ENCODE measurements at regions not wholly inside any gene's neighbourhood (a gene's known extent, or its start where the extent isn't known, plus 50 kb on each side); places are given as distances from the start of the nearest gene placed in this dataset.

DNA sequence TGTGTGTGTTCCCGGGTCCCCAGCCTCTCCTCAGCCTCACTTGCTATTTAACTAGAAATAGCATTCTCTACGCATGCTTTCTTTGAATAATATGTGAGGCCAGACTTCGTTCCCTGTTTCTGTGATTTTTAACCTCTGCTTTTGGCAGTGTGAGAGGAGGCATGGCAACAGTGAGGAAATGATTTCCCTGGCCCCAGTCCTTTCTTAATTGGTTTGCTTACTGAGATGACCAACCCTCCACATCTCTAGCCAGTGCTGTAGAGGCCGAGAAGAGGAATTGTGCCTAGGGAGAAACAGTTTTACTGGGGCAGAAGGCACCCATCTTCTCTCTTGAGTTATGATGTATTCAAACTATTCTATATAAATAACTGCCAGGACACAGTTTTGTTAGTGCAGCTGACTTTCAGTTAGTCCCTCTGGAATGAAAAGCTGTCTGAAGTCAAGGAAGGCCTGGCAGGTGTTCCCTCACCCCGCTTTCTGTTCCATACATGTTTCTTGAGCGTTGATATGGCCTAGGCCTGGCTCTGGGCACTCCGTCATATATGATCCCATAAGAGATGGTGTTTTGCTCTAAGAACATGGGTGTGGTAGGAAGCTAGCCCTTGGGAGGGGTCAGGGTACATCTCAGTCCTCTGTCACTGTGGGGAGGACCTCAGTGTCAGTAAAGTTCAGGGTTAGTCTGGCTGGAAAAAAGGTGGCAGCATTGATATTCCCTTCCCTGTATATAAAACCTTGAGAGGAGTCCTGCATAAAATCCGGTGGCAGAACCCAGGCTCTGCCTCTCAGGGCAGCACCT lies 73.7 kb upstream of the NPAS1 start:
- no peak for DNase-seq (ENCODE audit: insufficient read length)
- TF ChIP-seq POLR2A (IDR thresholded peaks at IDR 0.05; ENCODE audit: low read depth, low read length) = no peak
- no peak for TF ChIP-seq POLR2AphosphoS5 (IDR thresholded peaks at IDR 0.05; ENCODE audit: low read depth, low read length)
- no peak for TF ChIP-seq TAF1 (IDR thresholded peaks at IDR 0.05; ENCODE audit: borderline replicate concordance, low read depth, low read length)
- no peak for FAIRE-seq

DNA sequence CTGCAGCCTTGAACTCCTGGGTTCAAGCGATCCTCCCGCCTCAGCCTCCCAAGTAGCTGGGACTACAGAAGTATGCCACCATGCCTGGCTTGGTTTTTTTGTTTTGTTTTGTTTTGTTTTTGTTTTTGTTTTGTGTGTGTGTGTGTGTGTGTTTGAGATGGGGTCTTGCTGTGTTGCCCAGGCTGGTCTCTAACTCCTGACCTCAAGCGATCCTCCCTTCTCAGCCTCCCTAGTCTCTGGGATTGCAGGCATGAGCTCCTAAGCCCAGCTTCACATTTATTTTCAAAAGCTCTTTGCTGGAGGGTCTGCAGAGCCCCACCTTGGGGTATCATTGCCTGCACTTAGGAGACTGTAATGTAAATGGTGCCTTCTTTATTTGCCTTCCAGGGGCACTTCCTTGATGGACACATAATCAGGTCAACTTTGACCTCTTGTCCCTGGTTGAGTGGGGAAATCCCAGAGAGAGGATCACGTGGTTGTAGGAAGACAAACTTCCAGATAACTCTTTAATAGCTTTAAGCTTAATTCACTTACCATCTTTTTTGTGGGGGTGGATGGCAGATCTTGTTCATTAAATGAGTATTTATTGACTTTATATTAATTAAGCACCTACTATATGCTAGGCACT lies 72.9 kb upstream of the NPAS1 start:
- DNase-seq (ENCODE audit: insufficient read length) = no peak
- no peak for FAIRE-seq
- TF ChIP-seq POLR2AphosphoS5 (IDR thresholded peaks at IDR 0.05; ENCODE audit: low read depth, low read length) = no peak
- no peak for TF ChIP-seq TAF1 (IDR thresholded peaks at IDR 0.05; ENCODE audit: borderline replicate concordance, low read depth, low read length)
- no peak for TF ChIP-seq POLR2A (IDR thresholded peaks at IDR 0.05; ENCODE audit: low read depth, low read length)

DNA sequence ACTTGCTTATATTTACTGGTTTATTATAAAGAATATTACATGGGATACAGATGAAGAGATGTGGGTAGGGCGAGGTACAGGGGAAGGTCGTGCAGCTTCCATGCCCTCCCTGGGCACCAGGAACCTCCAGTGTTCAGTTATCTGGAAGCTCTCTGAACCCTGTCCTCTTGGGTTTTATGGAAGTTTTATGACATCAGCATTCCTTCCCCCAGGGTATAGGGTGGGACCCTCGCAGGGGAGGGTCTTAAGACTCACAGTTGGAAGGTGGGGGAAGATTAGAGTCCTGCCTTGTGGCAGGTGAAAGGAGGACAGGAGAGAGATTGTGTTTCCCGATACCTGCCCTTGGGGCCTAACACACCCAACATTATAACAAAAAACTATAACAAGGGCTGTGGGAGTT lies 71.8 kb upstream of the NPAS1 start:
- FAIRE-seq = no peak
- TF ChIP-seq TAF1 (IDR thresholded peaks at IDR 0.05; ENCODE audit: borderline replicate concordance, low read depth, low read length) (no peak), POLR2AphosphoS5 (IDR thresholded peaks at IDR 0.05; ENCODE audit: low read depth, low read length) (no peak), POLR2A (IDR thresholded peaks at IDR 0.05; ENCODE audit: low read depth, low read length) (no peak)
- no peak for DNase-seq (ENCODE audit: insufficient read length)

DNA sequence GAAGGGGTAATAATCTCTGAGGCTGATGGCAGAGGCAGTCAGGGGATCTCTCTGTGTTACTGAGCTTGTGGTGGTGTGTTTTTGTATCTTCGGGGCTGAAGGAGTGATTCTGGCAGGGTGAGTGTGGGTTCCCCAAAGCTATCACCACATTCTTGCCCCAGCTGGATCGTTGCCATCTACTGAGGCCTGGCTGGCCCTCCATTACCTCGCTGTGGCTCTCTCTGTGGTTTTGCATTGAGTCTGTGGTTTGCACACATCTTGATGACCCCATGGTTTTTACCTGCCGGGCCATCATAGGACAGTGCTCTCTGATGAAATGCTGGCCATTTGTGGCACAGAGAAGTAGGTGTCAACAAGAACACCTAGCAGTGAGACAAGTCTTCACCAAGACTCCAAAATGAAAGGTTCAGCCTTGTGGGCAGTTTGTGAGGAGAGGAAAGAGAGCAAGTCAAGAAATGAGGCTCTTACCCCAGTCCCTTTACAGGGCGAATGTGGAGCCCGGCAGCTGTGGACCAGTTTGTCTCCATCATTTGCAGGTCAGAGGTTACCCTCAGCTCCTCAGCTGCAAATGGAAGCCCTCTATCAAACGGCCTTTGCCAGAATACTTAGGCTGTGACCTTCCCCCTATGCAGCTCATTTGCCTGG lies 69.0 kb upstream of the NPAS1 start:
- FAIRE-seq (no peak), DNase-seq (ENCODE audit: insufficient read length) (no peak)

DNA sequence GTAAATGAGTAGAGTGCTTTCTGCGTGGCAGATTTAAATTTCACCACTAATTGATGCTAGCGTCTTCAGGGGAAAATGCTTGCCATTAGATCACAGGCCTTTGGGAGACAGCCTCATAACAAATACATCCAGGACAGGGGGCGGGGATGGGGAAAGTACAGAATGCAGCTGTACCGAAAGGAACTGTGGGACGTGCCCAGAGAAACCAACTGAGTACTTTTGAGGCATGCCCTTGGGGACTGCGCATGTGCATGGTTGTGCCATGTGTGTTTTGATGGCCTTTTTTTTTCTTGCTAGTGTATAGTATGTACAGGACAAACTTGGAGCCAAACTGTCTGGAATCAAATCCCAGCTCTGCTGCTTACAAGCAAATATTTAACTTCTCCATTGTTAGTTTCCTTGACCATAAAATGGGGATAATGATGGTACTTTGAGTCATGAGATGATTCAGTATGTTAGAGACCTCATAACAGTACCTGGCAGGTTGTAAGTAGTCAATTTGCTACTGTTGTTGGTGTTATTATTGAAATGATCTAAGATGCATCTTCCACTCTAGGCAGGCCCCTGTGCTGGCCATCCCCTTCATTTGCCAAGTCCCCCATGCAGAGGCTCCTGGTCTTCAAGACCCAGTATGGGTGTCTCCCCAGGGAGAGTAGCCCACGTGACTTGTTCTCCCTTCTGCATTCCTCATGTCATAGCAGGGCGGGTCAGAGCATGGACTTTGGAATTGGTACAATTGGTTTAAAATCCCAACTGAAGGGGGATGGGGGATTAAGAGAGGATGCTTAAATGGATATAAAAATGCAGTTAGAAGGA lies 68.3 kb upstream of the NPAS1 start:
- TF ChIP-seq POLR2AphosphoS5 (IDR thresholded peaks at IDR 0.05; ENCODE audit: low read depth, low read length) (no peak), POLR2A (IDR thresholded peaks at IDR 0.05; ENCODE audit: low read depth, low read length) (no peak), TAF1 (IDR thresholded peaks at IDR 0.05; ENCODE audit: borderline replicate concordance, low read depth, low read length) (no peak)
- FAIRE-seq = peak; percentile 51
- no peak for DNase-seq (ENCODE audit: insufficient read length)

More for the DNA sequence above, 69.0 kb upstream of the NPAS1 start:
- no peak for TF ChIP-seq POLR2AphosphoS5 (IDR thresholded peaks at IDR 0.05; ENCODE audit: low read depth, low read length)
- TF ChIP-seq TAF1 (IDR thresholded peaks at IDR 0.05; ENCODE audit: borderline replicate concordance, low read depth, low read length) = no peak
- TF ChIP-seq POLR2A (IDR thresholded peaks at IDR 0.05; ENCODE audit: low read depth, low read length) = no peak

DNA sequence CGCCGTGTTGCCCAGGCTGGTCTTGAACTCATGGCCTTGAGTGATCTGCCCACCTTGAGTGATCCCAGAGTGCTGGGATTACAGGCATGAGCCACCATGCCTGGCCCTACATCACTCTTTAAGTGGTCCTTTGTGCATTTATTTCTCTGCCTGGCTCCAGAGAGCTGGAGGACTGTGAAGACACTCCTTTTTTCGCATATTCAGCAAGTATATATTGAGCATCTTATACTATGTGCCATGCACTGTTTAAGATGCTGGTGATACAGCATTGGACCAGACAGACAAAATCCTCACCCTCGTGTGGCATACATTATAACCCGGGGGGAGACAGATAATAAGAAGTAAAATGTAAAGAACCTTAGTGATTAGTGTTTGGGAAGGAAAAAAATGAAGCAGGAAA lies 66.8 kb upstream of the NPAS1 start:
- DNase-seq (ENCODE audit: insufficient read length) (no peak), FAIRE-seq (no peak)
- no peak for TF ChIP-seq POLR2A (IDR thresholded peaks at IDR 0.05; ENCODE audit: low read depth, low read length)

- no peak for FAIRE-seq
- DNase-seq (ENCODE audit: insufficient read length) = no peak
- TF ChIP-seq POLR2A (IDR thresholded peaks at IDR 0.05; ENCODE audit: low read depth, low read length) (no peak), POLR2AphosphoS5 (IDR thresholded peaks at IDR 0.05; ENCODE audit: low read depth, low read length) (no peak), TAF1 (IDR thresholded peaks at IDR 0.05; ENCODE audit: borderline replicate concordance, low read depth, low read length) (no peak)
Measured at GRCh38 chr19:46953955-46954501, 65.6 kb upstream of the NPAS1 start.

DNA sequence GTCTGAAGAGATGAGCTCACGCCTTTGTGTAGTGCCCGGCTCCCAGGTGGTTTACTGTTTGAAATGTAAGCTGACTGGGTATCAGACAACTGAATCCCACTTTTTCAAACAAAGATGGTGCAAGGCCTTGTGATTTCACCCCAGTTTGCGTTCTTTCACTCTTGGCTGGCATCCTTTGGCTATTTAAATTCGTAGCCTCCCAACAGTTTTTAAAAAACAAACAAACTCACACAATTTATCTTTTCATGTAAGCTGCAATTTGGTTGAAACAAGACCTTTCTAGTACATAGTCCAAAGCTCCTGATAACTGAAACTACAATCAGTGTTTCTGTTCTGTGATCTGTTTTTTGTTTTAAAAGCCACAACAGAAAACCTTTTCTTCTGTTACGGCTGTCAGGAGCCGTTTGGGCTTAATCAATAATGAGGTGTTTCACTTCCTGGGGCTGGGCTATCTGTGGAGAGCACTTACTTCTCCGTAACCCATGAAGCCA lies 65.1 kb upstream of the NPAS1 start:
- DNase-seq (ENCODE audit: insufficient read length) (no peak), FAIRE-seq (no peak)
- TF ChIP-seq POLR2AphosphoS5 (IDR thresholded peaks at IDR 0.05; ENCODE audit: low read depth, low read length) = no peak
- no peak for TF ChIP-seq POLR2A (IDR thresholded peaks at IDR 0.05; ENCODE audit: low read depth, low read length)
- no peak for TF ChIP-seq TAF1 (IDR thresholded peaks at IDR 0.05; ENCODE audit: borderline replicate concordance, low read depth, low read length)

DNA sequence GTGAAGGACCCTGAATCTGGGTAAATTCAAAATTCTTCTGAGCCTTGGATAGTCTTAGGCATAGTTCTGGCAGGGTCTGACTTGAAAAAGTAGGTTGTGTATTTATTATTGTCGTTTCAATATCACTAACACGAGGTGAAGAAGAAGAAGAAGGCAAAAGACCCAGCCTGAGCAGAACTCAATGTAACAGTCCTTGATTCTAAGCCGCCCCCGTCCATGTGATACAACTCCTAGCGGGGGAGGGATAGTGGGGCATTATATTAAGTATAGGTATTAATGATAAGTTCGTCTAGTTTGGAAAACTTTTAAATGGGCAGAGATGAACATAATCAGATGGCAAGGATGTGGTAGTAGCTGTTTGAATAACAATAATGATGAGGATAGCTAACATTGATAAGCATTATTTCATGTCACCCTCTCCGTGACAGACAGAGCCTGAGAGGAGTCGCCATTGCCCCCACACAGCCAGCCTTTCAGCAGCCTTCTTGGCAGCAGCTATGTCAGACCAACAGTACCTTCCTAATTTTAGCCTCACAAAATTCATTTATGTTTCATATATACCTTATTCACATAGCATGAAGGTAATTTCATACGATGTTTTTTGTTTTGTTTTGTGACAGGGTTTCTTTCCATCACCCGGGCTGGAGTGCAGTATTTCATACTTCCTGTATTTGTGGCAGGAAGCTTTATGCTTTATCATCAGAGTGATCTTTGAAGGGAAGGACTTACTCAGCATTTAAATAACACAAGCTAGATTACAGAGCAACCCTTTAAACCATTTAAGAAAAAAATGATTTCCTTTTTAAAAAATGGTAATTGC lies 64.4 kb upstream of the NPAS1 start:
- peak; percentile 74 for FAIRE-seq
- TF ChIP-seq POLR2AphosphoS5 (IDR thresholded peaks at IDR 0.05; ENCODE audit: low read depth, low read length) = no peak
- no peak for TF ChIP-seq POLR2A (IDR thresholded peaks at IDR 0.05; ENCODE audit: low read depth, low read length)
- TF ChIP-seq TAF1 (IDR thresholded peaks at IDR 0.05; ENCODE audit: borderline replicate concordance, low read depth, low read length) = no peak
- DNase-seq (ENCODE audit: insufficient read length) = no peak

DNA sequence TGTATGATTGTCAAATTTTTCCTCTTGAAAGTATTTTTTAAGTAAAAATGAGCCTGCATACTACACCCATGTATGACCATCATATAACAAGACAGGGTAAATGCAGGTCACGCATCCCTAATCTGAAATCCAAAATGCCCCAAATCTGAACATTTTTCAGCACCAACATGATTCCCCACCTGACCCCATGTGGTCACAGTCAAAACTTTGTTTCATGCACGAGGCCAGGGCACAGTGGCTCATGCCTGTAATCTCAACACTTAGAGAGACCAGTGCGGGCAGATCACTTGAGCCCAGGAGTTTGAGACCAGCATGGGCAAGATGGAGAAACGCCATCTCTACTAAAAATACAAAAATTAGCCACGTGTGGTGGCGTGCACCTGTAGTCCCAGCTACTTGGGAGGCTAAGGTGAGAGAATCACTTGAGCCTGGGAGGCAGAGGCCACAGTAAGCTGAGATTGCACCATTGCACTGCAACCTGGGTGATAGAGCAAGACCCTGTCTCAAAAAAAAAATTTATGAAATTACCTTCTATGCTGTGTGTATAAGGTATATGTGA lies 63.7 kb upstream of the NPAS1 start:
- no peak for FAIRE-seq
- no peak for DNase-seq (ENCODE audit: insufficient read length)
- TF ChIP-seq POLR2A (IDR thresholded peaks at IDR 0.05; ENCODE audit: low read depth, low read length) (no peak), TAF1 (IDR thresholded peaks at IDR 0.05; ENCODE audit: borderline replicate concordance, low read depth, low read length) (no peak), POLR2AphosphoS5 (IDR thresholded peaks at IDR 0.05; ENCODE audit: low read depth, low read length) (no peak)

Measured in GM12892 (cell line).